ENCODE measurements at regions not wholly inside any gene's neighbourhood (a gene's known extent, or its start where the extent isn't known, plus 50 kb on each side); places are given as distances from the start of the nearest gene placed in this dataset.

GRCh38 chr1:58905628-58906221 lies 121.9 kb upstream of the JUN start:
- Histone ChIP-seq H3K27ac (ENCODE audit: low read depth, low read length) (no peak overlapping the region), H3K4me3 (ENCODE audit: low read depth, low read length) (no peak overlapping the region)

GRCh38 chr1:58907398-58907797 lies 123.6 kb upstream of the JUN start:
- Histone ChIP-seq H3K4me1 (ENCODE audit: control insufficient read depth in 1 of 2, insufficient read depth in 2 of 2, low read length in 2 of 2) (peaks cover 0 to 5% of the 10 kb centered on the region in 2 experiments), H3K18ac (ENCODE audit: low read length) (no peak overlapping the region), H3K36me3 (ENCODE audit: control insufficient read depth in 1 of 2, insufficient read depth in 2 of 2, low read length in 2 of 2) (no peaks in the 10 kb centered on the region), H2AK5ac (ENCODE audit: low read length) (no peak overlapping the region), H2BK5ac (ENCODE audit: low read depth, low read length, poor library complexity) (no peak overlapping the region), H2BK120ac (ENCODE audit: insufficient read depth, low read length, poor library complexity) (no peak overlapping the region), H4K91ac (ENCODE audit: low read depth, low read length) (no peak overlapping the region), H4K12ac (ENCODE audit: low read depth, low read length) (no peak overlapping the region), H3K14ac (ENCODE audit: low read length) (no peak overlapping the region), H3K23ac (ENCODE audit: low read length) (no peak overlapping the region), H3K4ac (ENCODE audit: low read depth, low read length) (no peak overlapping the region), H3K9me3 (ENCODE audit: insufficient read depth, low read depth, low read length) (no peaks in the 10 kb centered on the region), H3K4me3 (ENCODE audit: low read depth, low read length) (no peak overlapping the region), H2BK12ac (ENCODE audit: low read length) (no peak overlapping the region), H3K9ac (ENCODE audit: low read length) (peak overlapping the region; percentile 46), H3K4me2 (ENCODE audit: low read length) (no peak overlapping the region), H3K27ac (ENCODE audit: low read depth, low read length) (no peak overlapping the region), H3K79me2 (ENCODE audit: control insufficient read depth, insufficient read depth, low read length, poor library complexity) (peaks cover 3% of the 10 kb centered on the region), H4K8ac (ENCODE audit: low read depth, low read length) (no peak overlapping the region), H3K27me3 (ENCODE audit: insufficient read depth, low read length) (no peaks in the 10 kb centered on the region), H3K79me1 (ENCODE audit: low read length) (peaks cover 10% of the 10 kb centered on the region), H2AFZ (ENCODE audit: insufficient read depth, low read length, poor library complexity) (no peak overlapping the region)
- whole genome bisulfite sequencing (ENCODE audit: extremely low coverage, insufficient coverage, insufficient read length): no CpG with 5 or more reads among the region's 3 CpGs
- DNase-seq: no peak

More at GRCh38 chr1:58905628-58906221, 121.9 kb upstream of the JUN start:
- no peak overlapping the region for H2AFZ ChIP-seq (ENCODE audit: insufficient read depth, low read length, poor library complexity)
- WGBS (ENCODE audit: extremely low coverage, insufficient coverage, insufficient read length): no CpG with 5 or more reads among the region's 3 CpGs
- H2AK5ac ChIP-seq (ENCODE audit: low read length): no peak overlapping the region
- no peak overlapping the region for H4K12ac ChIP-seq (ENCODE audit: low read depth, low read length)
- H3K79me1 ChIP-seq (ENCODE audit: low read length): peaks cover 10% of the 10 kb centered on the region
- H3K18ac ChIP-seq (ENCODE audit: low read length): no peak overlapping the region
- no peak overlapping the region for H4K8ac ChIP-seq (ENCODE audit: low read depth, low read length)
- no peak overlapping the region for H3K4ac ChIP-seq (ENCODE audit: low read depth, low read length)
- H3K23ac ChIP-seq (ENCODE audit: low read length): no peak overlapping the region
- H2BK12ac ChIP-seq (ENCODE audit: low read length): no peak overlapping the region
- no peak overlapping the region for H3K4me2 ChIP-seq (ENCODE audit: low read length)
- DNase-seq: no peak
- H2BK120ac ChIP-seq (ENCODE audit: insufficient read depth, low read length, poor library complexity): no peak overlapping the region
- H4K91ac ChIP-seq (ENCODE audit: low read depth, low read length): no peak overlapping the region
- no peaks in the 10 kb centered on the region for H3K36me3 ChIP-seq (ENCODE audit: control insufficient read depth in 1 of 2, insufficient read depth in 2 of 2, low read length in 2 of 2)
- H3K9me3 ChIP-seq (ENCODE audit: insufficient read depth, low read depth, low read length): no peaks in the 10 kb centered on the region
- no peak overlapping the region for H3K14ac ChIP-seq (ENCODE audit: low read length)
- H3K4me1 ChIP-seq (ENCODE audit: control insufficient read depth in 1 of 2, insufficient read depth in 2 of 2, low read length in 2 of 2): peaks cover 0 to 5% of the 10 kb centered on the region in 2 experiments
- no peak overlapping the region for H3K9ac ChIP-seq (ENCODE audit: low read length)
- no peaks in the 10 kb centered on the region for H3K27me3 ChIP-seq (ENCODE audit: insufficient read depth, low read length)
- H2BK5ac ChIP-seq (ENCODE audit: low read depth, low read length, poor library complexity): no peak overlapping the region
- peaks cover 3% of the 10 kb centered on the region for H3K79me2 ChIP-seq (ENCODE audit: control insufficient read depth, insufficient read depth, low read length, poor library complexity)

- H3K18ac ChIP-seq (ENCODE audit: low read length): no peak overlapping the region
- H3K27ac ChIP-seq (ENCODE audit: low read depth, low read length): no peak overlapping the region
- no CpG with 5 or more reads among the region's 3 CpGs for WGBS (ENCODE audit: extremely low coverage, insufficient coverage, insufficient read length)
- no peak overlapping the region for H3K23ac ChIP-seq (ENCODE audit: low read length)
- no peak overlapping the region for H2BK120ac ChIP-seq (ENCODE audit: insufficient read depth, low read length, poor library complexity)
- H3K4me1 ChIP-seq (ENCODE audit: control insufficient read depth in 1 of 2, insufficient read depth in 2 of 2, low read length in 2 of 2): peaks cover 0 to 4% of the 10 kb centered on the region in 2 experiments
- peak in 1 of 2 donors; percentile 47 for DNase-seq
- no peak overlapping the region for H2AFZ ChIP-seq (ENCODE audit: insufficient read depth, low read length, poor library complexity)
- H4K12ac ChIP-seq (ENCODE audit: low read depth, low read length): no peak overlapping the region
- H3K9ac ChIP-seq (ENCODE audit: low read length): no peak overlapping the region
- H4K91ac ChIP-seq (ENCODE audit: low read depth, low read length): no peak overlapping the region
- no peak overlapping the region for H3K14ac ChIP-seq (ENCODE audit: low read length)
- peaks cover 4% of the 10 kb centered on the region for H3K79me1 ChIP-seq (ENCODE audit: low read length)
- no peaks in the 10 kb centered on the region for H3K9me3 ChIP-seq (ENCODE audit: insufficient read depth, low read depth, low read length)
- H3K27me3 ChIP-seq (ENCODE audit: insufficient read depth, low read length): no peaks in the 10 kb centered on the region
- no peak overlapping the region for H2BK5ac ChIP-seq (ENCODE audit: low read depth, low read length, poor library complexity)
- no peaks in the 10 kb centered on the region for H3K36me3 ChIP-seq (ENCODE audit: control insufficient read depth in 1 of 2, insufficient read depth in 2 of 2, low read length in 2 of 2)
- no peak overlapping the region for H3K4ac ChIP-seq (ENCODE audit: low read depth, low read length)
- H3K79me2 ChIP-seq (ENCODE audit: control insufficient read depth, insufficient read depth, low read length, poor library complexity): peaks cover 2% of the 10 kb centered on the region
- H2BK12ac ChIP-seq (ENCODE audit: low read length): no peak overlapping the region
- H2AK5ac ChIP-seq (ENCODE audit: low read length): no peak overlapping the region
- H4K8ac ChIP-seq (ENCODE audit: low read depth, low read length): no peak overlapping the region
- H3K4me2 ChIP-seq (ENCODE audit: low read length): no peak overlapping the region
- H3K4me3 ChIP-seq (ENCODE audit: low read depth, low read length): no peak overlapping the region
These were observed 125.0 kb upstream of the JUN start for GRCh38 chr1:58908561-58909560.

- Histone ChIP-seq H3K9me3 (ENCODE audit: insufficient read depth, low read depth, low read length) (no peaks in the 10 kb centered on the region), H2BK120ac (ENCODE audit: insufficient read depth, low read length, poor library complexity) (no peak overlapping the region), H3K79me1 (ENCODE audit: low read length) (no peaks in the 10 kb centered on the region), H3K18ac (ENCODE audit: low read length) (no peak overlapping the region), H3K4ac (ENCODE audit: low read depth, low read length) (no peak overlapping the region), H3K9ac (ENCODE audit: low read length) (no peak overlapping the region), H2BK12ac (ENCODE audit: low read length) (no peak overlapping the region), H3K23ac (ENCODE audit: low read length) (no peak overlapping the region), H2AK5ac (ENCODE audit: low read length) (no peak overlapping the region), H3K36me3 (ENCODE audit: control insufficient read depth in 1 of 2, insufficient read depth in 2 of 2, low read length in 2 of 2) (no peaks in the 10 kb centered on the region), H2BK5ac (ENCODE audit: low read depth, low read length, poor library complexity) (no peak overlapping the region), H3K4me1 (ENCODE audit: control insufficient read depth in 1 of 2, insufficient read depth in 2 of 2, low read length in 2 of 2) (peaks cover 0 to 3% of the 10 kb centered on the region in 2 experiments), H3K14ac (ENCODE audit: low read length) (no peak overlapping the region), H3K27me3 (ENCODE audit: insufficient read depth, low read length) (no peaks in the 10 kb centered on the region), H2AFZ (ENCODE audit: insufficient read depth, low read length, poor library complexity) (no peak overlapping the region), H3K27ac (ENCODE audit: low read depth, low read length) (no peak overlapping the region), H3K79me2 (ENCODE audit: control insufficient read depth, insufficient read depth, low read length, poor library complexity) (no peaks in the 10 kb centered on the region), H4K91ac (ENCODE audit: low read depth, low read length) (no peak overlapping the region), H3K4me3 (ENCODE audit: low read depth, low read length) (no peak overlapping the region), H3K4me2 (ENCODE audit: low read length) (no peak overlapping the region), H4K12ac (ENCODE audit: low read depth, low read length) (no peak overlapping the region), H4K8ac (ENCODE audit: low read depth, low read length) (no peak overlapping the region)
- no CpG with 5 or more reads among the region's 3 CpGs for WGBS (ENCODE audit: extremely low coverage, insufficient coverage, insufficient read length)
- no peak for DNase-seq
These were observed 126.3 kb upstream of the JUN start for GRCh38 chr1:58909914-58910681.

All from trophoblast cell (in vitro differentiated cells and primary cell).